GM21367 (cell line): ENCODE measurements at regions not wholly inside any gene's neighbourhood (a gene's known extent, or its start where the extent isn't known, plus 50 kb on each side); places are given as distances from the start of the nearest gene placed in this dataset.
"Not testable (repeated sequence)": the region's sequence is repeated elsewhere in the genome, so short reads cannot be mapped to it uniquely, and the experiment has no call there.

Experiments
- ATAC-seq: cut with Tn5 transposase; IDR thresholded peaks from one replicate; pipeline ENCODE4 v1.9.1; 2021; ENCODE audit not compliant: unreplicated experiment

- no peak for ATAC-seq
Measured at GRCh38 chr13:64186503-64187250, 2771.0 kb upstream of the PCDH20 start.

- ATAC-seq, result no peak
Measured at GRCh38 chr13:64186071-64186470, 2770.4 kb upstream of the PCDH20 start.

GRCh38 chr13:64180756-64181155 lies 2765.1 kb upstream of the PCDH20 start:
- ATAC-seq, result no peak

GRCh38 chr13:64165826-64166225 lies 2750.2 kb upstream of the PCDH20 start:
- no peak for ATAC-seq

GRCh38 chr13:64164435-64164834 lies 2748.8 kb upstream of the PCDH20 start:
- no peak for ATAC-seq

- no peak for ATAC-seq
Measured at GRCh38 chr13:64160479-64160878, 2744.8 kb upstream of the PCDH20 start.

- ATAC-seq, result no peak
Measured at GRCh38 chr13:64158908-64159307, 2743.3 kb upstream of the PCDH20 start.

GRCh38 chr13:64154514-64154913 lies 2738.9 kb upstream of the PCDH20 start:
- no peak for ATAC-seq

GRCh38 chr13:64130600-64130999 lies 2715.0 kb upstream of the PCDH20 start:
- no peak for ATAC-seq

GRCh38 chr13:64130171-64130570 lies 2714.5 kb upstream of the PCDH20 start:
- no peak for ATAC-seq

GRCh38 chr13:64127856-64128255 lies 2712.2 kb upstream of the PCDH20 start:
- no peak for ATAC-seq

GRCh38 chr13:64127192-64127591 lies 2711.5 kb upstream of the PCDH20 start:
- ATAC-seq, result no peak

- ATAC-seq, result not testable (repeated sequence)
Measured at GRCh38 chr13:64121023-64121709, 2705.5 kb upstream of the PCDH20 start.

GRCh38 chr13:64099994-64100393 lies 2684.3 kb upstream of the PCDH20 start:
- ATAC-seq, result no peak

- no peak for ATAC-seq
Measured at GRCh38 chr13:64090311-64090710, 2674.7 kb upstream of the PCDH20 start.

GRCh38 chr13:64088491-64088890 lies 2672.8 kb upstream of the PCDH20 start:
- no peak for ATAC-seq

GRCh38 chr13:64087624-64088023 lies 2672.0 kb upstream of the PCDH20 start:
- ATAC-seq, result no peak

- no peak for ATAC-seq
Measured at GRCh38 chr13:64083811-64084210, 2668.2 kb upstream of the PCDH20 start.

GRCh38 chr13:64083396-64083795 lies 2667.7 kb upstream of the PCDH20 start:
- ATAC-seq, result no peak

GRCh38 chr13:64078480-64078936 lies 2662.9 kb upstream of the PCDH20 start:
- ATAC-seq, result no peak

GRCh38 chr13:64078025-64078424 lies 2662.4 kb upstream of the PCDH20 start:
- ATAC-seq, result no peak

GRCh38 chr13:64077132-64077835 lies 2661.6 kb upstream of the PCDH20 start:
- not testable (repeated sequence) for ATAC-seq
